GM23338 (cell line): ENCODE measurements at regions not wholly inside any gene's neighbourhood (a gene's known extent, or its start where the extent isn't known, plus 50 kb on each side); places are given as distances from the start of the nearest gene placed in this dataset.

ENCODE experiments used
- ATAC-seq: fragments of 200-7000 bp; cut with Tn5 transposase; 3 replicates; pipeline ENCODE4 v1.9.1; 2020
- DNase-seq: peaks from one replicate; pipeline ENCODE4 v3.0.0-alpha.2; 2015; ENCODE audit warnings: low spot score
- H2AFZ ChIP-seq: fragments of 200-600 bp; sonication (generic); 2 replicates; pipeline ENCODE4 v1.8.0; 2016; ENCODE audit warnings: antibody characterized with exemption, mild to moderate bottlenecking, moderate library complexity
- H3F3A ChIP-seq: fragments of 200-600 bp; sonication (generic); replicated peaks from 2 replicates; pipeline ENCODE4 v1.8.0; 2017; ENCODE audit warnings: antibody characterized with exemption, mixed run types, low read depth
- H3K27ac ChIP-seq: fragments of 200-600 bp; sonication (generic); 2 replicates; pipeline ENCODE4 v1.6.1; 2016; ENCODE audit warnings: low read depth
- H3K27me3 ChIP-seq: fragments of 200-600 bp; sonication (generic); 2 replicates; pipeline ENCODE4 v1.8.0; 2016; ENCODE audit warnings: mild to moderate bottlenecking, mixed run types, moderate library complexity; ENCODE audit not compliant: insufficient read depth
- H3K36me3 ChIP-seq: fragments of 200-600 bp; sonication (generic); 2 replicates; pipeline ENCODE4 v1.8.0; 2016; ENCODE audit warnings: mild to moderate bottlenecking; ENCODE audit not compliant: insufficient read depth
- H3K4me1 ChIP-seq: fragments of 200-600 bp; sonication (generic); 2 replicates; pipeline ENCODE4 v1.8.0; 2016; ENCODE audit warnings: mild to moderate bottlenecking, moderate library complexity; ENCODE audit not compliant: insufficient read depth
- H3K4me2 ChIP-seq: fragments of 200-600 bp; sonication (generic); 2 replicates; pipeline ENCODE4 v1.7.1; 2017; ENCODE audit warnings: mixed run types
- H3K4me3 ChIP-seq: fragments of 200-600 bp; sonication (generic); 2 replicates; pipeline ENCODE4 v1.6.1; 2016; ENCODE audit warnings: mixed run types
- H3K79me2 ChIP-seq: fragments of 200-600 bp; sonication (generic); replicated peaks from 2 replicates; pipeline ENCODE4 v1.8.0; 2017; ENCODE audit warnings: mild to moderate bottlenecking; ENCODE audit not compliant: insufficient read depth
- H3K9me2 ChIP-seq: fragments of 200-600 bp; sonication (generic); 2 replicates; pipeline ENCODE4 v1.8.0; 2017; ENCODE audit not compliant: insufficient read depth
- H4K20me1 ChIP-seq: fragments of 200-600 bp; sonication (generic); replicated peaks from 2 replicates; pipeline ENCODE4 v1.8.0; 2017; ENCODE audit warnings: mild to moderate bottlenecking; ENCODE audit not compliant: insufficient read depth
- H3K27ac Mint-ChIP-seq: 2 replicates; pipeline ENCODE4 v1.8.0; 2020; ENCODE audit warnings: inconsistent platforms, mild to moderate bottlenecking, moderate library complexity, mixed read lengths
- H3K27me3 Mint-ChIP-seq: 3 replicates; pipeline ENCODE4 v1.8.0; 2022; ENCODE audit warnings: low read depth, mild to moderate bottlenecking, moderate library complexity, mixed read lengths, inconsistent platforms; ENCODE audit not compliant: insufficient read depth, poor library complexity
- H3K36me3 Mint-ChIP-seq: 3 replicates; pipeline ENCODE4 v1.8.0; 2021; ENCODE audit warnings: low read depth, mild to moderate bottlenecking, inconsistent platforms, moderate library complexity, mixed read lengths
- H3K4me1 Mint-ChIP-seq: 3 replicates; pipeline ENCODE4 v1.8.0; 2020; ENCODE audit warnings: mild to moderate bottlenecking, inconsistent platforms, mixed read lengths
- H3K4me3 Mint-ChIP-seq: 3 replicates; pipeline ENCODE4 v1.8.0; 2021; ENCODE audit warnings: moderate library complexity, mild to moderate bottlenecking, inconsistent platforms, mixed read lengths
- H3K9me3 Mint-ChIP-seq: 3 replicates; pipeline ENCODE4 v1.8.0; 2020; ENCODE audit warnings: moderate library complexity, mild to moderate bottlenecking, inconsistent platforms, mixed read lengths
- CREB1 ChIP-seq: fragments of 250-450 bp; sonication (Bioruptor Pico); IDR thresholded peaks from 2 replicates; pipeline ENCODE4 v1.5.0; 2020; ENCODE audit warnings: low read depth, mild to moderate bottlenecking, moderate library complexity
- ETS1 ChIP-seq: IDR thresholded peaks from 2 replicates; pipeline ENCODE4 v1.6.1; 2016; ENCODE audit warnings: antibody characterized with exemption
- JUNB ChIP-seq: IDR thresholded peaks from one replicate; pipeline ENCODE4 v1.6.1; 2016; ENCODE audit warnings: antibody characterized with exemption; ENCODE audit not compliant: unreplicated experiment
- NANOG ChIP-seq: IDR thresholded peaks from 2 replicates; pipeline ENCODE4 v1.6.1; 2016; ENCODE audit warnings: antibody characterized with exemption, borderline replicate concordance
- REST ChIP-seq: IDR thresholded peaks from one replicate; pipeline ENCODE4 v1.6.1; 2018; ENCODE audit warnings: antibody characterized with exemption; ENCODE audit not compliant: unreplicated experiment
- ZNF331 ChIP-seq: fragments of 250-450 bp; sonication (Bioruptor Pico); IDR thresholded peaks from 2 replicates; pipeline ENCODE4 v1.5.0; 2020; ENCODE audit warnings: low read depth, mild to moderate bottlenecking, moderate library complexity
- ZNF462 ChIP-seq: fragments of 250-450 bp; sonication (Bioruptor Pico); IDR thresholded peaks from 2 replicates; pipeline ENCODE4 v1.5.0; 2020; ENCODE audit warnings: mild to moderate bottlenecking, moderate library complexity

- ATAC-seq: no peak
- H3K4me3 Mint-ChIP-seq: no peak overlapping the region
These were observed 473.8 kb downstream of the KLF5 start for GRCh38 chr13:73532582-73532981.

More at GRCh38 chr13:73532582-73532981, 473.8 kb downstream of the KLF5 start:
- Histone ChIP-seq H3K4me1 (no peaks in the 10 kb centered on the region), H4K20me1 (no peaks in the 10 kb centered on the region), H3K36me3 (no peaks in the 10 kb centered on the region), H2AFZ (peak overlapping the region; percentile 39; the same call in 1 of the 2 replicates), H3K4me2 (no peak overlapping the region), H3F3A (no peaks in the 10 kb centered on the region), H3K27me3 (no peaks in the 10 kb centered on the region), H3K9me2 (0 out of 2 replicates have a peak, but pooled peaks cover 2% of the 10 kb centered on the region), H3K27ac (no peak overlapping the region), H3K79me2 (no peaks in the 10 kb centered on the region), H3K4me3 (no peak overlapping the region)
- H3K27ac Mint-ChIP-seq: no peak overlapping the region
- no peaks in the 10 kb centered on the region for H3K36me3 Mint-ChIP-seq
- TF ChIP-seq JUNB (no peak), ZNF331 (no peak), ETS1 (no peak), ZNF462 (CRISPR knock-in tag) (no peak), CREB1 (CRISPR knock-in tag) (no peak), NANOG (no peak), REST (no peak)
- H3K27me3 Mint-ChIP-seq: peaks cover 1% of the 10 kb centered on the region
- no peak for DNase-seq
- H3K4me1 Mint-ChIP-seq: 0 out of 3 replicates have a peak, but pooled peaks cover 2% of the 10 kb centered on the region
- H3K9me3 Mint-ChIP-seq: no peaks in the 10 kb centered on the region
